CD14-positive monocyte (primary cell): ENCODE measurements at regions not wholly inside any gene's neighbourhood (a gene's known extent, or its start where the extent isn't known, plus 50 kb on each side); places are given as distances from the start of the nearest gene placed in this dataset.

Experiments used
- DNase-seq, 3 donors: peaks; one replicate each; pipeline ENCODE4 v3.0.0-alpha.2; 2011 to 2022
- H2AFZ ChIP-seq: 2 replicates; pipeline ENCODE4 v1.6.0; 2012; ENCODE audit warnings: mild to moderate bottlenecking, low read depth, low read length, inconsistent platforms; ENCODE audit not compliant: insufficient read depth, poor library complexity, severe bottlenecking
- H3K27ac ChIP-seq, 2 donors: 1 replicate in 1 of 2; 2 replicates in 1 of 2; pipeline ENCODE4 v1.5.1; 2012 to 2013; ENCODE audit warnings: low read length in 2 of 2, control low read depth in 1 of 2, inconsistent platforms in 1 of 2, low read depth in 1 of 2, mild to moderate bottlenecking in 1 of 2
- H3K27me3 ChIP-seq, 2 donors: one replicate each; pipeline versions ENCODE4 v1.6.0 to v1.6.1; 2011 to 2013; ENCODE audit warnings: low read length in 2 of 2; ENCODE audit not compliant: control insufficient read depth in 2 of 2, insufficient read depth in 2 of 2
- H3K36me3 ChIP-seq, 2 donors: replicated peaks in 1 of 2; 1 replicate in 1 of 2; 2 replicates in 1 of 2; pipeline versions ENCODE4 v1.5.1 to v1.6.1; 2012 to 2013; ENCODE audit warnings: low read length in 2 of 2, control low read depth in 1 of 2, inconsistent platforms in 1 of 2, mild to moderate bottlenecking in 1 of 2; ENCODE audit not compliant: insufficient read depth in 2 of 2, control insufficient read depth in 1 of 2
- H3K4me1 ChIP-seq, 2 donors: 1 replicate in 1 of 2; 2 replicates in 1 of 2; pipeline versions ENCODE4 v1.5.1 to v1.6.1; 2012 to 2013; ENCODE audit warnings: low read length in 2 of 2, control low read depth in 1 of 2, inconsistent platforms in 1 of 2, mild to moderate bottlenecking in 1 of 2, moderate library complexity in 1 of 2; ENCODE audit not compliant: insufficient read depth in 2 of 2, control insufficient read depth in 1 of 2
- H3K4me2 ChIP-seq: replicated peaks from 2 replicates; pipeline ENCODE3; 2012; ENCODE audit warnings: low read length, moderate library complexity, mild to moderate bottlenecking; ENCODE audit not compliant: poor library complexity, severe bottlenecking; ENCODE audit errors: extremely low read depth
- H3K4me3 ChIP-seq, 3 experiments: fragments of 200-600 bp in 1 of 3; sonication (generic) in 1 of 3; replicated peaks in 1 of 3; 1 replicate in 2 of 3; 2 replicates in 1 of 3; pipeline ENCODE4 v1.5.1; 2011 to 2013; ENCODE audit warnings: low read length in 3 of 3, mild to moderate bottlenecking in 3 of 3, control low read depth in 2 of 3, low read depth in 2 of 3, inconsistent platforms in 1 of 3, moderate library complexity in 1 of 3
- H3K79me2 ChIP-seq: 2 replicates; pipeline ENCODE4 v1.6.0; 2012; ENCODE audit warnings: mild to moderate bottlenecking, control low read depth, inconsistent platforms, low read length, moderate library complexity; ENCODE audit not compliant: insufficient read depth
- H3K9ac ChIP-seq: 2 replicates; pipeline ENCODE4 v1.6.0; 2017; ENCODE audit warnings: low read length, mild to moderate bottlenecking; ENCODE audit not compliant: insufficient read depth, poor library complexity, severe bottlenecking
- H3K9me3 ChIP-seq, 2 donors: replicated peaks in 1 of 2; 1 replicate in 1 of 2; 2 replicates in 1 of 2; pipeline versions ENCODE4 v1.5.1 to v1.6.1; 2012 to 2013; ENCODE audit warnings: low read length in 2 of 2, control low read depth in 1 of 2; ENCODE audit not compliant: control insufficient read depth in 1 of 2, insufficient read depth in 1 of 2
- H4K20me1 ChIP-seq: 2 replicates; pipeline ENCODE4 v1.6.0; 2012; ENCODE audit warnings: mild to moderate bottlenecking, low read length, control low read depth, moderate library complexity; ENCODE audit not compliant: insufficient read depth
- H3K27ac Mint-ChIP-seq, 7 donors: one replicate each; pipeline ENCODE4 v1.8.0; 2020; ENCODE audit warnings: mild to moderate bottlenecking in 7 of 7, mixed read lengths in 7 of 7, moderate library complexity in 6 of 7, inconsistent platforms in 2 of 7
- H3K27me3 Mint-ChIP-seq, 3 donors: one replicate each; pipeline ENCODE4 v1.8.0; 2021 to 2022; ENCODE audit warnings: low read depth in 3 of 3, mild to moderate bottlenecking in 3 of 3, mixed read lengths in 3 of 3, moderate library complexity in 3 of 3, inconsistent platforms in 1 of 3
- H3K36me3 Mint-ChIP-seq, 2 donors: one replicate each; pipeline ENCODE4 v1.8.0; 2020; ENCODE audit warnings: mixed read lengths in 2 of 2, inconsistent platforms in 1 of 2, mild to moderate bottlenecking in 1 of 2
- H3K4me1 Mint-ChIP-seq: one replicate; pipeline ENCODE4 v1.8.0; 2020; ENCODE audit warnings: mild to moderate bottlenecking, mixed read lengths
- H3K4me3 Mint-ChIP-seq, 2 donors: one replicate each; pipeline ENCODE4 v1.8.0; 2020; ENCODE audit warnings: mild to moderate bottlenecking in 2 of 2, mixed read lengths in 2 of 2, moderate library complexity in 1 of 2
- H3K9me3 Mint-ChIP-seq, 7 donors: one replicate each; pipeline ENCODE4 v1.8.0; 2020 to 2022; ENCODE audit warnings: mixed read lengths in 7 of 7, mild to moderate bottlenecking in 6 of 7, moderate library complexity in 6 of 7, inconsistent platforms in 2 of 7
- CTCF ChIP-seq: fragments of 200-600 bp; IDR thresholded peaks from one replicate; pipeline ENCODE4 v1.8.0; 2022; ENCODE audit warnings: antibody characterized with exemption, mild to moderate bottlenecking
- WGBS: methylation state at CpG from one replicate; pipeline ENCODE4 v1.1.5; 2013; ENCODE audit warnings: missing lambda C conversion rate; ENCODE audit not compliant: insufficient coverage; 5-methylcytosine and 5-hydroxymethylcytosine counted together
- intact Hi-C, 2 donors: fragments of 100-400 bp; cut with micrococcal nuclease; formaldehyde crosslinking; loops; one replicate each; pipeline versions ENCODE4 v1.15.0 to v1.15.1; 2023

GRCh38 chr11:92866679-92867282 is 102.7 kb upstream of the MTNR1B start:
- Mint-ChIP-seq H3K27ac (no peak overlapping the region), H3K27me3 (peaks cover 0 to 1% (median 0%) of the 10 kb centered on the region in 3 donors), H3K36me3 (no peaks in the 10 kb centered on the region), H3K9me3 (peaks cover 0 to 2% (median 0%) of the 10 kb centered on the region in 7 donors), H3K4me1 (no peaks in the 10 kb centered on the region), H3K4me3 (no peak overlapping the region)
- H3K27me3 ChIP-seq, result no peaks in the 10 kb centered on the region
- H3K27ac ChIP-seq, result no peak overlapping the region
- no peak overlapping the region for H3K4me2 ChIP-seq
- H3K9ac ChIP-seq, result no peak overlapping the region
- no peaks in the 10 kb centered on the region for H4K20me1 ChIP-seq
- H3K9me3 ChIP-seq, result no peaks in the 10 kb centered on the region
- no peaks in the 10 kb centered on the region for H3K4me1 ChIP-seq
- no peaks in the 10 kb centered on the region for H3K79me2 ChIP-seq
- intact Hi-C loops, result no loop called here
- no peak overlapping the region for H3K4me3 ChIP-seq
- no peak overlapping the region for H2AFZ ChIP-seq
- DNase-seq, result no peak
- H3K36me3 ChIP-seq, result no peaks in the 10 kb centered on the region
- 85% methylated on average over 38 of the region's 38 CpGs for WGBS
- no peak for TF ChIP-seq CTCF

DNA sequence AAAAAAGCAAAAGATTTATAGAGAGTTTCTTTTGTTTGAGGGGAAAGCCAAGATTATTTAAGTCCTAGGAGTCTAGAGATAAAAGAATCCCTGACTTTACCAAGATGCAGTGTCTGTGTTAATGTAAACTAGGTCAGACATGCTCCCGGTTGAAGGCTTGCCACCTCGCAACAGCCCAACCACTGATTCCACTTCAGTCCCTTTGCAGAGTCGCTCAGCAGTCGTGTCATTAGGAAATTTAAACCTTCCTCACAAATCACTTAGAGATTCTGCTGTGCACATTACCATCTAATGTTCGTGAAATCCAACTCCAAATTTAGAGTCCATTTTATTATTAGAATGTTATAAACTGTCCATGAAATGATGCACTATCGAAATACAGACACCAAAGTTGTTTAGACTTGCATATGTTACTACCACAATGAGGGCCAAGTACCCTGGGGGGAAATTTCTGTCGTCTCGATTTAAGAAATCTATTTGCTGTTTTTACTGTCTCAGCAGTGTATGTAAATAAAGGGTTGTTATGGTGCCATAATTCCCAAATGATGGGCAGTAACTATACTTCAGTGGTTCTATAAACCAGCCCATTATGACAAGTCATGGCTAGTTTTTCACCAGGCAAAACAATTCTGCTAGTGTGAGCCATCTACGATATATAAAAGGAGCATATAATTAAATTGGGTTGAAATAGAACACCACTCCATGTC is 101.4 kb upstream of the MTNR1B start:
- H3K27ac ChIP-seq, result no peak overlapping the region
- H3K9ac ChIP-seq, result no peak overlapping the region
- no CpG with 5 or more reads among the region's 9 CpGs for WGBS
- H3K27ac Mint-ChIP-seq, result no peak overlapping the region
- DNase-seq, result no peak
- intact Hi-C loops, result no loop called here
- H3K27me3 Mint-ChIP-seq, result peaks cover 0 to 1% (median 0%) of the 10 kb centered on the region in 3 donors
- H3K4me2 ChIP-seq, result no peak overlapping the region
- no peaks in the 10 kb centered on the region for H4K20me1 ChIP-seq
- no peak overlapping the region for H2AFZ ChIP-seq
- no peaks in the 10 kb centered on the region for H3K36me3 ChIP-seq
- TF ChIP-seq CTCF, result no peak
- H3K36me3 Mint-ChIP-seq, result no peaks in the 10 kb centered on the region
- no peaks in the 10 kb centered on the region for H3K79me2 ChIP-seq
- H3K4me3 Mint-ChIP-seq, result no peak overlapping the region
- peaks cover 0 to 2% (median 2%) of the 10 kb centered on the region in 7 donors for H3K9me3 Mint-ChIP-seq
- H3K27me3 ChIP-seq, result no peaks in the 10 kb centered on the region
- H3K4me1 Mint-ChIP-seq, result no peaks in the 10 kb centered on the region
- H3K4me3 ChIP-seq, result no peak overlapping the region
- H3K9me3 ChIP-seq, result no peaks in the 10 kb centered on the region
- no peaks in the 10 kb centered on the region for H3K4me1 ChIP-seq
